Activated B cell treated with CpG ODN at 0.5 μM for 24 hours (primary cell): ENCODE measurements at regions not wholly inside any gene's neighbourhood (a gene's known extent, or its start where the extent isn't known, plus 50 kb on each side); places are given as distances from the start of the nearest gene placed in this dataset.

ENCODE experiments used
- ATAC-seq: fragments of 200-7000 bp; cut with Tn5 transposase; one replicate; pipeline ENCODE4 v1.10.0; 2021; ENCODE audit warnings: low read depth, mild to moderate bottlenecking, moderate library complexity
- CTCF ChIA-PET: fragments of 350-600 bp; sonication (Branson Sonifier 250); formaldehyde crosslinking; loops from one replicate; lab custom pipeline; 2021; ENCODE audit warnings: antibody characterized with exemption; lab: Charles Lee
- POLR2A ChIA-PET: fragments of 350-600 bp; sonication (Branson Sonifier 250); formaldehyde crosslinking; loops from one replicate; lab custom pipeline; 2021; ENCODE audit warnings: antibody characterized with exemption; lab: Charles Lee
- DNase-seq: peaks from one replicate; pipeline ENCODE4 v3.0.0; 2022
- H3K27ac Mint-ChIP-seq: one replicate; pipeline ENCODE4 v1.8.0; 2020; ENCODE audit warnings: mixed read lengths
- H3K27me3 Mint-ChIP-seq: one replicate; pipeline ENCODE4 v1.8.0; 2021; ENCODE audit warnings: mixed read lengths
- H3K36me3 Mint-ChIP-seq: one replicate; pipeline ENCODE4 v1.8.0; 2021; ENCODE audit warnings: low read depth, mixed read lengths
- H3K4me1 Mint-ChIP-seq: one replicate; pipeline ENCODE4 v1.8.0; 2021; ENCODE audit warnings: mixed read lengths
- H3K4me3 Mint-ChIP-seq: one replicate; pipeline ENCODE4 v1.8.0; 2020; ENCODE audit warnings: mild to moderate bottlenecking, mixed read lengths
- H3K9me3 Mint-ChIP-seq: one replicate; pipeline ENCODE4 v1.8.0; 2020; ENCODE audit warnings: mixed read lengths
- CTCF ChIP-seq: fragments of 200-600 bp; IDR thresholded peaks from one replicate; pipeline ENCODE4 v1.8.0; 2022; ENCODE audit warnings: antibody characterized with exemption, mild to moderate bottlenecking
- intact Hi-C: fragments of 100-400 bp; cut with micrococcal nuclease; formaldehyde crosslinking; loops from one replicate; pipeline ENCODE4 v1.15.1; 2024

GRCh38 chr10:90450797-90451196 is 407.0 kb downstream of the HTR7 start:
- Mint-ChIP-seq H3K9me3 (no peaks in the 10 kb centered on the region), H3K36me3 (no peaks in the 10 kb centered on the region), H3K4me3 (no peak overlapping the region), H3K27ac (no peak overlapping the region), H3K4me1 (no peaks in the 10 kb centered on the region), H3K27me3 (no peaks in the 10 kb centered on the region)
- DNase-seq (no peak), ATAC-seq (no peak)
- CTCF ChIA-PET: no interaction called here
- intact Hi-C loops: no loop called here
- no peak for TF ChIP-seq CTCF
- POLR2A ChIA-PET: no interaction called here

GRCh38 chr10:90451283-90451682 is 406.6 kb downstream of the HTR7 start:
- intact Hi-C loops: no loop called here
- ATAC-seq (no peak), DNase-seq (no peak)
- no peaks in the 10 kb centered on the region for H3K36me3 Mint-ChIP-seq
- H3K4me1 Mint-ChIP-seq: no peaks in the 10 kb centered on the region
- no peak for TF ChIP-seq CTCF
- ChIA-PET CTCF (no interaction called here), POLR2A (no interaction called here)
- no peaks in the 10 kb centered on the region for H3K9me3 Mint-ChIP-seq
- no peak overlapping the region for H3K4me3 Mint-ChIP-seq
- H3K27me3 Mint-ChIP-seq: no peaks in the 10 kb centered on the region
- no peak overlapping the region for H3K27ac Mint-ChIP-seq

GRCh38 chr10:90458054-90458453 is 399.8 kb downstream of the HTR7 start:
- Mint-ChIP-seq H3K4me3 (no peak overlapping the region), H3K36me3 (no peaks in the 10 kb centered on the region), H3K27ac (no peak overlapping the region), H3K4me1 (no peaks in the 10 kb centered on the region), H3K9me3 (no peaks in the 10 kb centered on the region), H3K27me3 (peaks cover 2% of the 10 kb centered on the region)
- no peak for DNase-seq
- ATAC-seq: no peak
- TF ChIP-seq CTCF: no peak
- CTCF ChIA-PET: no interaction called here
- POLR2A ChIA-PET: no interaction called here
- intact Hi-C loops: no loop called here

- Mint-ChIP-seq H3K36me3 (no peaks in the 10 kb centered on the region), H3K27ac (no peak overlapping the region), H3K27me3 (peaks cover 2% of the 10 kb centered on the region), H3K4me1 (no peaks in the 10 kb centered on the region), H3K4me3 (no peak overlapping the region), H3K9me3 (no peaks in the 10 kb centered on the region)
- CTCF ChIA-PET: no interaction called here
- POLR2A ChIA-PET: no interaction called here
- ATAC-seq (no peak), DNase-seq (no peak)
- intact Hi-C loops: no loop called here
- TF ChIP-seq CTCF: no peak
Observed at GRCh38 chr10:90458571-90458970, 399.3 kb downstream of the HTR7 start.

GRCh38 chr10:90461437-90462155 is 396.2 kb downstream of the HTR7 start:
- no peaks in the 10 kb centered on the region for H3K36me3 Mint-ChIP-seq
- TF ChIP-seq CTCF: no peak
- H3K4me3 Mint-ChIP-seq: no peak overlapping the region
- no peak overlapping the region for H3K27ac Mint-ChIP-seq
- no peaks in the 10 kb centered on the region for H3K9me3 Mint-ChIP-seq
- ATAC-seq (no peak), DNase-seq (no peak)
- intact Hi-C loops: no loop called here
- ChIA-PET POLR2A (no interaction called here), CTCF (no interaction called here)
- H3K27me3 Mint-ChIP-seq: peaks cover 2% of the 10 kb centered on the region
- H3K4me1 Mint-ChIP-seq: no peaks in the 10 kb centered on the region
